GM12864 (cell line): ENCODE measurements at regions not wholly inside any gene's neighbourhood (a gene's known extent, or its start where the extent isn't known, plus 50 kb on each side); places are given as distances from the start of the nearest gene placed in this dataset.

Experiments used
- DNase-seq: peaks from one replicate; pipeline ENCODE4 v3.0.0-alpha.2; 2011; ENCODE audit warnings: low read depth
- H3K4me3 ChIP-seq: 2 replicates; pipeline ENCODE4 v1.5.1; 2011; ENCODE audit warnings: mild to moderate bottlenecking, low read depth, low read length, control low read depth
- TF ChIP-seq, protein P1 (sequence below): IDR thresholded peaks from 2 replicates; pipeline ENCODE4 v1.5.1; 2011; ENCODE audit warnings: low read depth, mild to moderate bottlenecking, moderate library complexity, low read length, control low read depth, inconsistent platforms; ENCODE audit errors: missing control alignments

DNA sequence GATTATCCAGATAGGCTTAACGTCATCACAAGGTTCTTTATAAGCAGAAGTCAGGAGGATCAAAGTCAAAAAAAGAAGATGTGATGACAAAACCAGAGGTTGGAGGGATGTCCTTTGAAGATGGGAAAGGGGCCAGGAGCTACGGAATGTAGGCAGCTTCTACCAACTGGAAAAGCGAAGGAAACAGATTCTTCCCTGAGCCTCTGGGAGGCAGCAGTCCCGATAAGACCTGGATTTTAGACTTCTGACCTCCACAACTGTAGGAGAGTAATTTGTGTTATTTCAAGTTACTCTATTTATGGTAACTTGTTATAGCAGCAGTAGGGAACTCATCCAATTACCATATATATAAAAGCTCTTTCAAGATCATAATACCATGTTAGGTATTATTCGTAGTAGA is 98.8 kb upstream of the MYCBP2 start:
- H3K4me3 ChIP-seq: no peak overlapping the region
- TF ChIP-seq, protein P1, sequence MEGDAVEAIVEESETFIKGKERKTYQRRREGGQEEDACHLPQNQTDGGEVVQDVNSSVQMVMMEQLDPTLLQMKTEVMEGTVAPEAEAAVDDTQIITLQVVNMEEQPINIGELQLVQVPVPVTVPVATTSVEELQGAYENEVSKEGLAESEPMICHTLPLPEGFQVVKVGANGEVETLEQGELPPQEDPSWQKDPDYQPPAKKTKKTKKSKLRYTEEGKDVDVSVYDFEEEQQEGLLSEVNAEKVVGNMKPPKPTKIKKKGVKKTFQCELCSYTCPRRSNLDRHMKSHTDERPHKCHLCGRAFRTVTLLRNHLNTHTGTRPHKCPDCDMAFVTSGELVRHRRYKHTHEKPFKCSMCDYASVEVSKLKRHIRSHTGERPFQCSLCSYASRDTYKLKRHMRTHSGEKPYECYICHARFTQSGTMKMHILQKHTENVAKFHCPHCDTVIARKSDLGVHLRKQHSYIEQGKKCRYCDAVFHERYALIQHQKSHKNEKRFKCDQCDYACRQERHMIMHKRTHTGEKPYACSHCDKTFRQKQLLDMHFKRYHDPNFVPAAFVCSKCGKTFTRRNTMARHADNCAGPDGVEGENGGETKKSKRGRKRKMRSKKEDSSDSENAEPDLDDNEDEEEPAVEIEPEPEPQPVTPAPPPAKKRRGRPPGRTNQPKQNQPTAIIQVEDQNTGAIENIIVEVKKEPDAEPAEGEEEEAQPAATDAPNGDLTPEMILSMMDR: no peak
- DNase-seq: no peak

DNA sequence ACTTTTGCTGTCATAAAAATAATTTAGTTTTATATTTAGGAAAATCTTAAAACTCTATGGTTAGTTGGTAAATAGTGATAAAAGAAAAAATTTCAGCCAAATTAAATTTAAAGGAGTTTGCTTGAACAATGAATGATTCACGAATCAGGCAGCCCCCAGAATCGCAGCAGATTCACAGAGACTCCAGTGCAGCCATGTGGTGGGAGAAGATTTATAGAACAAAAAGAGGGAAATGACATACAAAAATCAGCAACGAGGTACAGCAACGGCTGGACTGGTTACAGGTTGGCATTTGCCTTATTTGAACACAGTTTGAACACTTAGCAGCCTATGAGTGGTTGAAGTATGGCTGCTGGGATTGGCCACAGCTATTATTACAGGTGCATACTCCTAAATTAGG is 96.4 kb upstream of the MYCBP2 start:
- TF ChIP-seq, protein P1: no peak
- H3K4me3 ChIP-seq: no peak overlapping the region
- no peak for DNase-seq

DNA sequence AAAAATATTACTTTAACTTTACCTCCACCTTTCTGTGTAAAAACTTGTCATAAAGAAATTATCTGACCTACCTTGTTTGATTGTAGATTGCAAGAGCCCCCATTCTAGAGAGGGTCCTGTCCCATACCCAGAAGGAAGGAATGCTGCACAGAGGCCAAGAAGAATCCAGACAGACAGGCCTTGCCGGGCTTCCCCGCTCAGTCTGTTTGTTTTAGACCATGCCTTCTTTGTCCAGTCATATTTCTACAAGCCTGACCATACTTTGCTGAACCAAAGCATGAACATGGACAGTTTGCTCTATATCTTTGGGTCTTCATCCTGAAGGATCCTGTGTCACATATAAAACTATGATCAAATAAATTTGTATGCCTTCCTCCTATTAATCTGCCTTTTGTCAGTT is 95.8 kb upstream of the MYCBP2 start:
- no peak for DNase-seq
- TF ChIP-seq, protein P1: no peak
- no peak overlapping the region for H3K4me3 ChIP-seq

DNA sequence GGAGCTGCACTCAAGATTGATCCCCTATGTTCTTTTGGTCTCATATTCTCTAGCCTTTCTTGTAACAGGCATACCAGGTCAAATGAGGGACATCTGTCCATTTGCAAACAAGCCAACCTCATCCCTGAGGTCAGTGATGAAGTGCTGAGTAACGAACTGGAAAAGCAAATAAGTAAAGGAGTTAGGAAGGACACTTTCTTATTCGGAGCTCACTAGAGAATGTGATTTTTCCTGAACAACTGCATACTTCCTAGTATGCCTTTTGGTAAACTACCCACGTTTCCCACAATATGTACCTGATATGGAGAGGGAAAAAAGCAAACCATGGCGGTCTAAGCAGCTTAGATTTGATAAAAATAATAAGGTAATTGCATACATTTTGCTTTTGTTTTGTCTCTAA is 91.0 kb upstream of the MYCBP2 start:
- TF ChIP-seq, protein P1: no peak
- no peak overlapping the region for H3K4me3 ChIP-seq
- no peak for DNase-seq

DNA sequence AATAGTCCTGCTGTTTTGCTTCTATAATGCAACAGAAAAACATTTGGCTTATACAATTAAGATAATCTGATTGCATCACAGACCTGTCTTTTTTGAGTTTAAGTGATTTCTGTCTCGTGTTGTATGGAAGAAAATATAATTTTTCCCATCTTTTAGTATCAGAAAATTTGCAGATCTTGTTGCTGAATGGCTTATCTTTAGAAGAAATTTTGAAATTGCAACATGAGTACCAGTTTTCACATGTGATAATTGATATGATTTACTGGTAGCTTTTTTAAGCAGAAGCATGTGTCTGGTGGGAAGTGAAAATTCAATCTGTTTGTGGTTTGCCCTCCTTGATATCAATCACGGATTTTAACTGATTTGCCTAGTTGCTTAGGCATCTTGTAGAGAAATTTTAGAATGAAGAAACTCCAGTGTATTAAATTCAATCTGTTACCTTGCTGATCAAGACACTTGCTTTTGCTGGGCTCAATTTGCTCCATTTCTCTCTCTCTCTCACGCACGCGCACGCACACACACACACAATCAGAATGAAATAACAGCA is 89.8 kb upstream of the MYCBP2 start:
- DNase-seq: no peak
- no peak overlapping the region for H3K4me3 ChIP-seq
- TF ChIP-seq, protein P1: no peak

DNA sequence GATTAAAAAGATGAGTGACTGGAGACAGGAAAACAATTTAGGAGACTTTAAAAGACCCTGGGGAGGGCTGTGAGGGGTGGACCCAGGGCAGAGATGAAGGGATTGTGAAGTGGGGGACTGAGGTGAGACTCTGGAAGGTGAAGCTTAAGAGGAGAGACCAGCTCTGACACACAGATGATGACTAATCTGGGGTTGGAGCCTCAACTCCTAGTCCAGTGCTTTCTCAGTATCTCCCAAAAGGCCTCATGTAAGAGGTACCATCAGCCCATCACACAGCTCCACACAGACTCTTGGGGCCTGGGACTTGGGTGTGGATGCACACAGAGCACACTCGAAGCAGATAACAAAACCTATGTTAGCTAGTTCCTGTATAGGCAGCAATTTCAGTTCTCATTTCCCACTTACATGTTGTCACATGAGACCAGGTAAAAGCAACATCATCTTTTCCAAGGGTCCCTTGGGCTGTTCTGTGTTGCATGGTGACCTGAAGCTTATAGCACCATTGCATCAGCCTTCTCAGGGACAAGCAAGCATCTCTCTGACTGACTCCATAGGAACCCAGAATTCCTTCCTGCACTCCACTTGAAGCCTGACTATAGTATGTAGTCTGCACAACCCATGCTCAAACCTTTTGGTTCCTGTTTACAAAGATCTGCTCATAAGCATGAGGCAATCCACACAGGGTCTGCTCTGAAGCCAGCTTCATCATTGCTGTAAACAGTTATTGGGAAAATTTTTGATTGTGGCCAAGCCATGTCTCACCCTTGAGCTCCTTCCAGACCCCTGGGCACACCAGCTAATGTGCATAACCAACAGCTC is 88.6 kb upstream of the MYCBP2 start:
- TF ChIP-seq, protein P1: no peak
- no peak overlapping the region for H3K4me3 ChIP-seq
- peak; percentile 60 for DNase-seq

DNA sequence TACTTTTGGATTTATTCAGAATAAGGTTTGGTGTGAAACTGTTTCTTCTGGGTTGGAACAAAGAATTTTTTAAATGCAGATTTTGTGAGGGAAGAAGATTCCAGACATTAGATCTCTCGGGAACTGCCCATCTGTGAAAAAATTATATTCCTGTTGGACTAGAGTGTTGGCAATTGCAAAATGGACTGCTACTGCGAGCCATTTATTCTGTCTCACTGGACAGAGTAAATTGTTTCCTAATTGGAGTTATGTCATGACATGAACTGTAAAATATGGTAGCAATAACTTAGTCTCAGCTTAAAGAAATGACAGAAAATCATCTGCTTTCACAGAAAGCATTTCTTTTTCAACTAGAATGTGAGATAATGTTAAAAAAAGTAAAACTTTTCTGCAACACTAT is 86.0 kb upstream of the MYCBP2 start:
- no peak for DNase-seq
- TF ChIP-seq, protein P1: no peak
- H3K4me3 ChIP-seq: no peak overlapping the region
